Heart left ventricle (tissue), 16 donors: ENCODE measurements at regions not wholly inside any gene's neighbourhood (a gene's known extent, or its start where the extent isn't known, plus 50 kb on each side); places are given as distances from the start of the nearest gene placed in this dataset.
A peak's percentile ranks its signal among the peaks of the same experiment; 100 is the strongest.

Experiments
- ATAC-seq, 4 donors: fragments of 200-7000 bp; cut with Tn5 transposase; one replicate each; pipeline ENCODE4 v1.9.1; 2020 to 2022; ENCODE audit warnings: moderate library complexity in 4 of 4, mild to moderate bottlenecking in 3 of 4, moderate number of reproducible peaks in 1 of 4
- DNase-seq, 5 donors: peaks; one replicate each; pipeline ENCODE4 v3.0.0-alpha.2; 2020
- H3K27ac ChIP-seq, 12 donors: fragments of 200-600 bp; sonication (generic) in 4 of 12; one replicate each; pipeline versions ENCODE4 v1.5.0 to v1.8.0; 2016 to 2022; ENCODE audit warnings: mild to moderate bottlenecking in 2 of 12
- H3K27me3 ChIP-seq, 9 donors: fragments of 200-600 bp; sonication (generic) in 2 of 9; one replicate each; pipeline versions ENCODE4 v1.5.1 to v1.8.0; 2016 to 2022; ENCODE audit warnings: mild to moderate bottlenecking in 3 of 9
- H3K36me3 ChIP-seq, 9 donors: fragments of 200-600 bp; sonication (generic) in 2 of 9; one replicate each; pipeline versions ENCODE4 v1.5.0 to v1.8.0; 2018 to 2022; ENCODE audit warnings: mild to moderate bottlenecking in 2 of 9
- H3K4me1 ChIP-seq, 12 donors: fragments of 200-600 bp; sonication (generic) in 4 of 12; one replicate each; pipeline versions ENCODE4 v1.5.0 to v1.8.0; 2016 to 2022; ENCODE audit warnings: mild to moderate bottlenecking in 3 of 12
- H3K4me3 ChIP-seq, 12 donors: fragments of 200-600 bp; sonication (generic) in 4 of 12; one replicate each; pipeline versions ENCODE4 v1.5.0 to v1.8.0; 2017 to 2022; ENCODE audit warnings: mild to moderate bottlenecking in 9 of 12, moderate library complexity in 4 of 12
- H3K9me3 ChIP-seq, 12 donors: fragments of 200-600 bp; sonication (generic) in 4 of 12; one replicate each; pipeline versions ENCODE4 v1.5.0 to v1.8.0; 2016 to 2022; ENCODE audit warnings: mild to moderate bottlenecking in 1 of 12
- CTCF ChIP-seq, 12 donors: fragments of 200-600 bp; sonication (generic) in 4 of 12; IDR thresholded peaks; one replicate each; pipeline versions ENCODE4 v1.5.0 to v1.8.0; 2018 to 2022; ENCODE audit warnings: antibody characterized with exemption in 12 of 12, mild to moderate bottlenecking in 5 of 12
- POLR2A ChIP-seq, 2 donors: fragments of 450-650 bp; IDR thresholded peaks; one replicate each; pipeline ENCODE4 v1.6.1; 2017; ENCODE audit warnings: antibody characterized with exemption in 2 of 2, mild to moderate bottlenecking in 2 of 2, moderate library complexity in 2 of 2
- WGBS, 4 donors: extraction: QIAGEN DNeasy Blood & Tissue Kit in 2 of 4; methylation state at CpG; one replicate each; pipeline versions ENCODE4 v1.1.5 to v1.1.7; 2013 to 2018; 5-methylcytosine and 5-hydroxymethylcytosine counted together
- intact Hi-C, 10 donors: fragments of 100-400 bp; cut with DNase I; formaldehyde crosslinking; loops; one replicate each; pipeline versions ENCODE4 v1.11.1 to v1.14.2; 2022
- donor health status: ischemic (EF 13 %, LVEDD 7.1; RV severe dilation, severe dysfunction).
- donor health status: healthy with polysubstance abuse.
- donor health status: DM: no; HTN: yes; CAD: no.
- donor health status: DM: no; HTN: no; CAD: no.
- donor health status: ischemic (EF 25% LVEDD 6.9; RV normal size, moderate dysfunction).
- donor health status: ischemic (EF 25% LVEDD 5.7; RV mildly dilated, moderate dysfunction).
- donor health status: healthy.
- donor health status: DM: yes; HTN: yes; CAD: no.
- donor health status: ischemic (EF 35%, LVEDD 5.7; RV mildly dilated, moderate dysfunction).
- donor health status: nonischemic (EF 11% LVEDD 7.7; RV severe dilation, severe dysfunction).
- donor health status: DM: yes; HTN: yes; CAD: no.
- donor health status: PGD.
- donor health status: ischemic (EF 29% LVEDD 5.4; RV normal size, mild dysfunction).
- donor health status: nonischemic (EF 23%, LVEDD 6.1; RV moderate dilation, normal function).

- Histone ChIP-seq H3K27me3 (peaks cover 0 to 11% (median 0%) of the 10 kb centered on the region in 9 donors), H3K36me3 (no peaks in the 10 kb centered on the region), H3K4me3 (no peak overlapping the region), H3K27ac (no peak overlapping the region), H3K9me3 (no peaks in the 10 kb centered on the region), H3K4me1 (no peaks in the 10 kb centered on the region)
- intact Hi-C loops = loop anchor here in 9 of 10 donors (2.0 to 10.0 kb wide), 8 partner anchors 311 to 461 kb away; partner anchors contain the start of genes RNF146 (in 2 of the 9) and RSPO3 (in 2 of the 9)
- DNase-seq (no peak), ATAC-seq (no peak)
- WGBS, 4 donors = 68 to 75% (median 70%) methylated on average over 3 of the region's 3 CpGs
- TF ChIP-seq CTCF (IDR thresholded peaks at IDR 0.05) (no peak), POLR2A (IDR thresholded peaks at IDR 0.05) (no peak)
Observed at GRCh38 chr6:126803769-126804168, 314.7 kb upstream of the RSPO3 start.

DNA sequence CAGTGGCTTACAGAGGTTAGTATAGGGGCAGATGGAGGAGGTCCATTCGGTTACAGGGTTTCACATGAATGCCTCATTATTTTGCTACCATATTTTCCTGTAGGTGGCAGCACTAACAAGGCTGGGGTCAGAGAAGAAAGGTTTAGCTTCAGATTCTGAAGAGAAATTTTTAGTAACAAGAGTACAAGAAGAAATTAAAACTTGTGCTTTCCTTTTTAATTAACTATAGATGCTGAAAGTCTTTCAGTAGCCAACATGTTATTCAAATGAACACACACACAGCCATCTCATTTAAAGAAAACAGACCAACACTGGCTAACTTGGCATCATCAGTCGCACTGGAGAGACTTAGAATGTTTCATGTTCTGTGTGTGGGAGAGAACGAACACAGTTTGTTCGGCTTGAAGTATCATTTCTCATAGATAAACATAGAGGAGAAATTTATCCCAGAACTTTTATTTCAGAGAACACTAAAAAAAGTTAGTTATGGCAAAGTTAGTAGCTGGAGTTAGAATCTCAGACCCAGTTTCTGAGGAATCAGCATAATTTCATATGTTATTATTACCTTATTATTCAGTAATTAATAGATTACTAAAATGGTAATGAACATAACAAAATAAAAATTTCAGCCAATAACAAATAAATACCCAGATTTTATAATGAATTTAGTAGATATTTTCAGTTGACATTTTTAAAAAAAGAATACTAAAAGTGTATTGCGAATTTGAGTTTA, 314.0 kb upstream of the RSPO3 start:
- Histone ChIP-seq H3K4me1 (no peaks in the 10 kb centered on the region), H3K27ac (no peak overlapping the region), H3K36me3 (no peaks in the 10 kb centered on the region), H3K4me3 (no peak overlapping the region), H3K27me3 (peaks cover 0 to 11% (median 0%) of the 10 kb centered on the region in 9 donors), H3K9me3 (no peaks in the 10 kb centered on the region)
- DNase-seq (peak in 1 of 5 donors; percentile 19), ATAC-seq (peak in 3 of 4 donors; percentile 45 to 56 (median 52))
- TF ChIP-seq CTCF (IDR thresholded peaks at IDR 0.05) (peak; percentile 59 to 80 (median 68)), POLR2A (IDR thresholded peaks at IDR 0.05) (no peak)
- intact Hi-C loops = loop anchor here in 9 of 10 donors (2.0 to 10.0 kb wide), 8 partner anchors 310 to 460 kb away; partner anchors contain the start of genes RNF146 (in 2 of the 9) and RSPO3 (in 2 of the 9)
- 49 to 57% (median 52%) methylated on average over 5 of the region's 5 CpGs for WGBS, 4 donors

DNA sequence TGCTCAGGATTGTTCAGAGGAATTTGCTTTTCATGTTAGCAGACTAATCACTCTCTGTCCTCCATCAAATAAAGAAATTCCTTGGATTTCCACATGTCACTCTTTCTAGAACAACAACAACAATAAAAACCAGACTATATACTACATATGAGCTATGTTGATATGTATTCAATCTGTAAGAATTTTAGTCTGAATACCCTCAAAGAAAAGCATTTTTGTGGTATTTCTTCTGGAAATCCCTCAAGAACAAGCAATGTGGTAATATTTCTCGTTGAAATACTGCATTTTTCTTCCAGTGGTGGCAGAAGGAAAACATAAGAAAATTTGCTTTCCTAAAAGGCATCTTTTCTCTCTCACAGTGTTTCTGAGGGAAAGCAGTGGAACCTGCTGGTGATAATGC, 312.6 kb upstream of the RSPO3 start:
- intact Hi-C loops = loop anchor here in 9 of 10 donors (2.0 to 10.0 kb wide), 7 partner anchors 309 to 459 kb away; partner anchors contain the start of genes RNF146 (in 2 of the 9) and RSPO3 (in 2 of the 9)
- H3K27me3 ChIP-seq = peaks cover 0 to 11% (median 0%) of the 10 kb centered on the region in 9 donors

More for the DNA sequence above, 312.6 kb upstream of the RSPO3 start:
- Histone ChIP-seq H3K27ac (no peak overlapping the region), H3K4me1 (no peaks in the 10 kb centered on the region), H3K9me3 (no peaks in the 10 kb centered on the region), H3K4me3 (no peak overlapping the region), H3K36me3 (no peaks in the 10 kb centered on the region)
- ATAC-seq (no peak), DNase-seq (no peak)
- WGBS, 4 donors = 61 to 69% (median 66%) methylated on average over 1 of the region's 1 CpG
- TF ChIP-seq POLR2A (IDR thresholded peaks at IDR 0.05) (no peak), CTCF (IDR thresholded peaks at IDR 0.05) (no peak)
